Heart left ventricle (tissue), 16 donors: ENCODE measurements at regions not wholly inside any gene's neighbourhood (a gene's known extent, or its start where the extent isn't known, plus 50 kb on each side); places are given as distances from the start of the nearest gene placed in this dataset.

ENCODE experiments used
- ATAC-seq, 4 donors: fragments of 200-7000 bp; cut with Tn5 transposase; one replicate each; pipeline ENCODE4 v1.9.1; 2020 to 2022; ENCODE audit warnings: moderate library complexity in 4 of 4, mild to moderate bottlenecking in 3 of 4, moderate number of reproducible peaks in 1 of 4
- DNase-seq, 5 donors: peaks; one replicate each; pipeline ENCODE4 v3.0.0-alpha.2; 2020
- H3K27ac ChIP-seq, 12 donors: fragments of 200-600 bp; sonication (generic) in 4 of 12; one replicate each; pipeline versions ENCODE4 v1.5.0 to v1.8.0; 2016 to 2022; ENCODE audit warnings: mild to moderate bottlenecking in 2 of 12
- H3K27me3 ChIP-seq, 9 donors: fragments of 200-600 bp; sonication (generic) in 2 of 9; one replicate each; pipeline versions ENCODE4 v1.5.1 to v1.8.0; 2016 to 2022; ENCODE audit warnings: mild to moderate bottlenecking in 3 of 9
- H3K36me3 ChIP-seq, 9 donors: fragments of 200-600 bp; sonication (generic) in 2 of 9; one replicate each; pipeline versions ENCODE4 v1.5.0 to v1.8.0; 2018 to 2022; ENCODE audit warnings: mild to moderate bottlenecking in 2 of 9
- H3K4me1 ChIP-seq, 12 donors: fragments of 200-600 bp; sonication (generic) in 4 of 12; one replicate each; pipeline versions ENCODE4 v1.5.0 to v1.8.0; 2016 to 2022; ENCODE audit warnings: mild to moderate bottlenecking in 3 of 12
- H3K4me3 ChIP-seq, 12 donors: fragments of 200-600 bp; sonication (generic) in 4 of 12; one replicate each; pipeline versions ENCODE4 v1.5.0 to v1.8.0; 2017 to 2022; ENCODE audit warnings: mild to moderate bottlenecking in 9 of 12, moderate library complexity in 4 of 12
- H3K9me3 ChIP-seq, 12 donors: fragments of 200-600 bp; sonication (generic) in 4 of 12; one replicate each; pipeline versions ENCODE4 v1.5.0 to v1.8.0; 2016 to 2022; ENCODE audit warnings: mild to moderate bottlenecking in 1 of 12
- POLR2A ChIP-seq, 2 donors: fragments of 450-650 bp; IDR thresholded peaks; one replicate each; pipeline ENCODE4 v1.6.1; 2017; ENCODE audit warnings: antibody characterized with exemption in 2 of 2, mild to moderate bottlenecking in 2 of 2, moderate library complexity in 2 of 2
- WGBS, 4 donors: extraction: QIAGEN DNeasy Blood & Tissue Kit in 2 of 4; methylation state at CpG; one replicate each; pipeline versions ENCODE4 v1.1.5 to v1.1.7; 2013 to 2018; 5-methylcytosine and 5-hydroxymethylcytosine counted together
- intact Hi-C, 10 donors: fragments of 100-400 bp; cut with DNase I; formaldehyde crosslinking; loops; one replicate each; pipeline versions ENCODE4 v1.11.1 to v1.14.2; 2022
- TF ChIP-seq, protein P1 (sequence below), 12 donors: fragments of 200-600 bp; sonication (generic) in 4 of 12; IDR thresholded peaks; one replicate each; pipeline versions ENCODE4 v1.5.0 to v1.8.0; 2018 to 2022; ENCODE audit warnings: antibody characterized with exemption in 12 of 12, mild to moderate bottlenecking in 5 of 12
- donor health status: ischemic (EF 13 %, LVEDD 7.1; RV severe dilation, severe dysfunction).
- donor health status: healthy with polysubstance abuse.
- donor health status: DM: no; HTN: yes; CAD: no.
- donor health status: DM: no; HTN: no; CAD: no.
- donor health status: ischemic (EF 25% LVEDD 6.9; RV normal size, moderate dysfunction).
- donor health status: ischemic (EF 25% LVEDD 5.7; RV mildly dilated, moderate dysfunction).
- donor health status: healthy.
- donor health status: DM: yes; HTN: yes; CAD: no.
- donor health status: ischemic (EF 35%, LVEDD 5.7; RV mildly dilated, moderate dysfunction).
- donor health status: nonischemic (EF 11% LVEDD 7.7; RV severe dilation, severe dysfunction).
- donor health status: DM: yes; HTN: yes; CAD: no.
- donor health status: PGD.
- donor health status: ischemic (EF 29% LVEDD 5.4; RV normal size, mild dysfunction).
- donor health status: nonischemic (EF 23%, LVEDD 6.1; RV moderate dilation, normal function).

DNA sequence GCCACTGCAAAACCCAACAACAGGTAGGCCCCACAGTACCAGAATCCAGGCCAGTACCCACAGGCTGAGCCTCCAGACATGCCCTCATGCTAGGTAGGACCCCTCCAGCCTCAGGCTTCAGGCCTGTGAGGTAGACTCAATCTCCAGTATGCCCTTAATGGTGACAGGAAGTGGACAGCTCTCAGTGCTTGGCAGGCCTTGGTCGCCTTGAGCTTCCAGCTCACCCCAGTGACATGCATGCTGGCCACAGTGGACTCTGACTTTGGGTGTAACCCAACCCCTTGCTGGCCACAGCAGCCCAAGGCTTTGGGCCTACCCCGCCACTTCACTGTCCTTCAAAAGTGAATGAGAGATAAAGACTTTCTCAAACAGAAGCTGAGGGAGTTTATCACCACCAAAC, 324.2 kb downstream of the ANTXR2 start:
- Histone ChIP-seq H3K9me3 (no peaks in the 10 kb centered on the region), H3K36me3 (no peaks in the 10 kb centered on the region), H3K4me3 (no peak overlapping the region), H3K4me1 (no peaks in the 10 kb centered on the region), H3K27ac (no peak overlapping the region), H3K27me3 (no peaks in the 10 kb centered on the region)
- ATAC-seq = no peak
- intact Hi-C loops = no loop called here
- TF ChIP-seq, protein P1, sequence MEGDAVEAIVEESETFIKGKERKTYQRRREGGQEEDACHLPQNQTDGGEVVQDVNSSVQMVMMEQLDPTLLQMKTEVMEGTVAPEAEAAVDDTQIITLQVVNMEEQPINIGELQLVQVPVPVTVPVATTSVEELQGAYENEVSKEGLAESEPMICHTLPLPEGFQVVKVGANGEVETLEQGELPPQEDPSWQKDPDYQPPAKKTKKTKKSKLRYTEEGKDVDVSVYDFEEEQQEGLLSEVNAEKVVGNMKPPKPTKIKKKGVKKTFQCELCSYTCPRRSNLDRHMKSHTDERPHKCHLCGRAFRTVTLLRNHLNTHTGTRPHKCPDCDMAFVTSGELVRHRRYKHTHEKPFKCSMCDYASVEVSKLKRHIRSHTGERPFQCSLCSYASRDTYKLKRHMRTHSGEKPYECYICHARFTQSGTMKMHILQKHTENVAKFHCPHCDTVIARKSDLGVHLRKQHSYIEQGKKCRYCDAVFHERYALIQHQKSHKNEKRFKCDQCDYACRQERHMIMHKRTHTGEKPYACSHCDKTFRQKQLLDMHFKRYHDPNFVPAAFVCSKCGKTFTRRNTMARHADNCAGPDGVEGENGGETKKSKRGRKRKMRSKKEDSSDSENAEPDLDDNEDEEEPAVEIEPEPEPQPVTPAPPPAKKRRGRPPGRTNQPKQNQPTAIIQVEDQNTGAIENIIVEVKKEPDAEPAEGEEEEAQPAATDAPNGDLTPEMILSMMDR (IDR thresholded peaks at IDR 0.05) = no peak
- no peak for TF ChIP-seq POLR2A (IDR thresholded peaks at IDR 0.05)
- no peak for DNase-seq
- 85 to 100% (median 93%) methylated on average over 1 to 2 of the region's 2 CpGs for WGBS, 4 donors

DNA sequence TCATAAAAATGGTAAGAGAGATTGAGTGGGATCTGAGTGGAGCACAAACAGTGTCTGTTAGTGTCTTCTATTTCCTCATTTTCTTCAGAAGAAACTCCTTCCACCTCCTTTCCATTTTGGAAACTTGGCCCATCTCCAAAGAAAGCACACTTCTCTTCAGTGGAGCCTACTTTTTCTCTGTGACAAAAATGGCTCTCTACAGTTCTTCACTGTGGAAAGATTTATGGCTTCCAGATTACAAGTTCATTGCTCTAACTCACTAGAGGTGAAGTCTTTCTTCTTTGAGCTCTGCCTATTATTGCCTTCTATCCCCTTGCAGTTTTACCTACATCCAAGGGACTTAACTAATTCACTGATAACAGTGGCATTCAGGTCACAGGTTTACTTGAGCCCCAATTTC, 325.8 kb downstream of the ANTXR2 start:
- ATAC-seq (no peak), DNase-seq (no peak)
- H3K27me3 ChIP-seq = no peaks in the 10 kb centered on the region
- no peak for TF ChIP-seq POLR2A (IDR thresholded peaks at IDR 0.05)
- TF ChIP-seq, protein P1 (IDR thresholded peaks at IDR 0.05) = no peak
- H3K4me1 ChIP-seq = no peaks in the 10 kb centered on the region
- intact Hi-C loops = no loop called here
- no peak overlapping the region for H3K4me3 ChIP-seq
- H3K9me3 ChIP-seq = no peaks in the 10 kb centered on the region
- H3K27ac ChIP-seq = no peak overlapping the region
- H3K36me3 ChIP-seq = no peaks in the 10 kb centered on the region

DNA sequence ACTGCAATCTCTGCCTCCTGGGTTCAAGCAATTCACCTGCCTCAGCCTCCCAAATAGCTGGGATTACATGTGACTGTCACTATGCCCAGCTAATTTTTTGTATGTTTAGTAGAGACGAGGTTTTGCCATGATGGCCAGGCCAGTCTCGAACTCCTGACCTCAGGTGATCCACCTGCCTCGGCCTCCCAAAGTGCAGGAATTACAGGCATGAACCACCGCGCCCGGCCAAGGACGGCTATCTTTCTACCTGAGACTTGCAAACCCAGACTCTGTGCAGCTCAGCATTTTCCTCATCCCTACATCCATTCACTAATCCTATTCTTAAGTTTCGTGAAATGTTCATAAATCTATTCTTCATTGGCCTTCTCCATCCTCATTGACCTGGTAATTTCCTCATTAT, 330.0 kb downstream of the ANTXR2 start:
- no peak for ATAC-seq
- intact Hi-C loops = no loop called here
- WGBS, 4 donors = 89 to 96% (median 91%) methylated on average over 8 of the region's 8 CpGs
- H3K27ac ChIP-seq = no peak overlapping the region
- H3K9me3 ChIP-seq = no peaks in the 10 kb centered on the region
- H3K4me1 ChIP-seq = no peaks in the 10 kb centered on the region
- no peak for DNase-seq
- H3K36me3 ChIP-seq = no peaks in the 10 kb centered on the region
- no peaks in the 10 kb centered on the region for H3K27me3 ChIP-seq
- TF ChIP-seq, protein P1 (IDR thresholded peaks at IDR 0.05) = no peak
- TF ChIP-seq POLR2A (IDR thresholded peaks at IDR 0.05) = no peak
- H3K4me3 ChIP-seq = no peak overlapping the region

DNA sequence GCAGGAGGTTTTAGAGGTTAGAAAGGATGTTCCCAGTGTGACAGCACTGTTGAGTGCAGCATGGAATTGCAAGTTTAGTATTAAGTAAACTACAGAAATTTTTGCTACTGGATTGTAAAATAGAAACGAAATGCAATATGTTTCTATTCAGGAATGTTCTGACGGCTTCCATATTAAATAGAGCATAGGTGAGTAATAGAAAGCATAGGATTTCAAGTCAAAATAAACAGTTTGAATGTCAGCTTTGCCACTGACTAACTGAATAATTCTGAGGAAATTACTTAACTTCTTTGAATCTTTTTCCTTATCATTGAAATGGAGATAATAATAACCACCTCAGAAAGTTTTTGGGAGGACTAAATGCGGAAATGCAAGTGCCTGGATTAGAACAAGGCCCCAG, 331.9 kb upstream of the GK2 start:
- DNase-seq = no peak
- no peak overlapping the region for H3K27ac ChIP-seq
- intact Hi-C loops = no loop called here
- H3K36me3 ChIP-seq = no peaks in the 10 kb centered on the region
- ATAC-seq = no peak
- WGBS, 4 donors = 71 to 84% (median 78%) methylated on average over 3 of the region's 3 CpGs
- no peak overlapping the region for H3K4me3 ChIP-seq
- H3K9me3 ChIP-seq = no peaks in the 10 kb centered on the region
- H3K27me3 ChIP-seq = no peaks in the 10 kb centered on the region
- H3K4me1 ChIP-seq = no peaks in the 10 kb centered on the region
- no peak for TF ChIP-seq POLR2A (IDR thresholded peaks at IDR 0.05)
- TF ChIP-seq, protein P1 (IDR thresholded peaks at IDR 0.05) = no peak
